Heart left ventricle (tissue), 13 donors: ENCODE measurements at regions not wholly inside any gene's neighbourhood (a gene's known extent, or its start where the extent isn't known, plus 50 kb on each side); places are given as distances from the start of the nearest gene placed in this dataset.

Experiments used
- CTCF ChIP-seq, 12 donors: fragments of 200-600 bp; sonication (generic) in 4 of 12; IDR thresholded peaks; one replicate each; pipeline versions ENCODE4 v1.5.0 to v1.8.0; 2018 to 2022; ENCODE audit warnings: antibody characterized with exemption in 12 of 12, mild to moderate bottlenecking in 5 of 12
- POLR2A ChIP-seq, 2 donors: fragments of 450-650 bp; IDR thresholded peaks; one replicate each; pipeline ENCODE4 v1.6.1; 2017; ENCODE audit warnings: antibody characterized with exemption in 2 of 2, mild to moderate bottlenecking in 2 of 2, moderate library complexity in 2 of 2
- donor health status: ischemic (EF 13 %, LVEDD 7.1; RV severe dilation, severe dysfunction).
- donor health status: DM: no; HTN: yes; CAD: no.
- donor health status: DM: no; HTN: no; CAD: no.
- donor health status: ischemic (EF 25% LVEDD 6.9; RV normal size, moderate dysfunction).
- donor health status: ischemic (EF 25% LVEDD 5.7; RV mildly dilated, moderate dysfunction).
- donor health status: ischemic (EF 35%, LVEDD 5.7; RV mildly dilated, moderate dysfunction).
- donor health status: nonischemic (EF 11% LVEDD 7.7; RV severe dilation, severe dysfunction).
- donor health status: DM: yes; HTN: yes; CAD: no.
- donor health status: PGD.
- donor health status: ischemic (EF 29% LVEDD 5.4; RV normal size, mild dysfunction).
- donor health status: nonischemic (EF 23%, LVEDD 6.1; RV moderate dilation, normal function).

- TF ChIP-seq CTCF (IDR thresholded peaks at IDR 0.05) (no peak), POLR2A (IDR thresholded peaks at IDR 0.05) (no peak)
These were observed 231.8 kb downstream of the PTEN start for GRCh38 chr10:88095223-88095721.
